HepG2 (cell line): ENCODE measurements at regions not wholly inside any gene's neighbourhood (a gene's known extent, or its start where the extent isn't known, plus 50 kb on each side); places are given as distances from the start of the nearest gene placed in this dataset.

Source experiments
- ATAC-seq: fragments of 200-7000 bp; cut with Tn5 transposase; 3 replicates; pipeline ENCODE4 v1.9.1; 2020; ENCODE audit warnings: mild to moderate bottlenecking, moderate library complexity
- BruUV-seq: library from RNA; stranded (reverse); fragments of 400-500 nt; replicated peaks from 2 replicates; lab custom pipeline; 2021; lab: Mats Ljungman, UMichigan
- CTCF ChIA-PET: fragments of 300-600 bp; formaldehyde crosslinking; extraction: SDS; loops from one replicate; lab custom pipeline; 2021; ENCODE audit warnings: low total read pairs, inconsistent platforms, low intra/inter-chr PET ratio; lab: Yijun Ruan, JAX
- POLR2A ChIA-PET: fragments of 350-600 bp; sonication (Branson Sonifier 250); formaldehyde crosslinking; loops from one replicate; lab custom pipeline; 2020; ENCODE audit warnings: antibody characterized with exemption, inconsistent platforms; lab: Yijun Ruan, JAX
- DNase-seq: peaks from one replicate; pipeline ENCODE4 v3.0.0-alpha.2; 2015; ENCODE audit warnings: low spot score
- FAIRE-seq: peaks from 3 replicates; lab custom pipeline; 2011; peaks lifted over from hg19 to GRCh38; lab: Jason Lieb, UNC
- H2AFZ ChIP-seq: one replicate; pipeline ENCODE4 v1.6.1; 2011; ENCODE audit warnings: low read length, inconsistent platforms
- H3K27ac ChIP-seq: fragments of 300-600 bp; 3 replicates; pipeline ENCODE4 v1.8.0; 2011; ENCODE audit warnings: mixed run types, mild to moderate bottlenecking, mixed read lengths, low read length, inconsistent platforms; ENCODE audit not compliant: insufficient read depth; ENCODE audit errors: extremely low read length
- H3K27me3 ChIP-seq, 2 experiments: fragments of 200-600 bp in 1 of 2; 2 replicates in 1 of 2; 3 replicates in 1 of 2; pipeline versions ENCODE4 v1.6.0 to v1.8.0; 2011; ENCODE audit warnings: low read length in 2 of 2, mild to moderate bottlenecking in 2 of 2, moderate library complexity in 2 of 2, inconsistent platforms in 1 of 2; ENCODE audit not compliant: insufficient read depth in 2 of 2, control insufficient read depth in 1 of 2
- H3K36me3 ChIP-seq, 2 experiments: fragments of 200-600 bp in 1 of 2; replicated peaks in 1 of 2; 2 replicates in 1 of 2; 3 replicates in 1 of 2; pipeline versions ENCODE4 v1.5.1 to v1.8.0; 2011; ENCODE audit warnings: low read length in 2 of 2, inconsistent platforms in 1 of 2; ENCODE audit not compliant: insufficient read depth in 2 of 2, control insufficient read depth in 1 of 2
- H3K4me1 ChIP-seq: 2 replicates; pipeline ENCODE4 v1.5.1; 2012; ENCODE audit warnings: low read length, inconsistent platforms; ENCODE audit not compliant: insufficient read depth
- H3K4me2 ChIP-seq: 2 replicates; pipeline ENCODE4 v1.6.0; 2011; ENCODE audit warnings: low read depth, low read length, inconsistent platforms
- H3K4me3 ChIP-seq, 3 experiments: fragments of 200-600 bp in 1 of 3; sonication (generic), shearing (Covaris generic) in 1 of 3; replicated peaks in 1 of 3; 2 replicates each; pipeline ENCODE4 v1.5.1; 2011 to 2016; ENCODE audit warnings: low read length in 3 of 3, inconsistent platforms in 2 of 3, low read depth in 2 of 3, mild to moderate bottlenecking in 2 of 3, control low read depth in 1 of 3, mixed read lengths in 1 of 3; ENCODE audit not compliant: insufficient read depth in 1 of 3
- H3K79me2 ChIP-seq: one replicate; pipeline ENCODE4 v1.6.1; 2011; ENCODE audit warnings: low read length, inconsistent platforms; ENCODE audit not compliant: insufficient read depth
- H3K9ac ChIP-seq: 2 replicates; pipeline ENCODE4 v1.6.0; 2011; ENCODE audit warnings: mild to moderate bottlenecking, low read depth, low read length, inconsistent platforms; ENCODE audit not compliant: insufficient read depth
- H3K9me3 ChIP-seq: 2 replicates; pipeline ENCODE4 v1.5.1; 2012; ENCODE audit warnings: mild to moderate bottlenecking, low read length
- H4K20me1 ChIP-seq: 2 replicates; pipeline ENCODE4 v1.6.0; 2011; ENCODE audit warnings: inconsistent platforms, mild to moderate bottlenecking, low read length, moderate library complexity; ENCODE audit not compliant: insufficient read depth
- CENPX ChIP-seq: sonication (generic); formaldehyde crosslinking; IDR thresholded peaks from 2 replicates; pipeline ENCODE4 v1.9.0; 2021; ENCODE audit warnings: mild to moderate bottlenecking, missing genetic modification reagents, moderate library complexity
- CSRNP1 ChIP-seq: sonication (generic); formaldehyde crosslinking; IDR thresholded peaks from 2 replicates; pipeline ENCODE4 v1.8.1; 2023; ENCODE audit warnings: mild to moderate bottlenecking, missing genetic modification reagents
- ETV6 ChIP-seq: sonication (generic); formaldehyde crosslinking; conservative IDR thresholded peaks from 2 replicates; pipeline ENCODE4 v1.4.0; 2020; ENCODE audit warnings: missing genetic modification reagents
- GFI1 ChIP-seq: sonication (generic); formaldehyde crosslinking; IDR thresholded peaks from 2 replicates; pipeline ENCODE4 v1.5.0; 2020; ENCODE audit warnings: missing genetic modification reagents, mild to moderate bottlenecking, borderline replicate concordance
- GMEB2 ChIP-seq: IDR thresholded peaks from 2 replicates; pipeline ENCODE4 v1.6.1; 2016; ENCODE audit warnings: missing biosample characterization, missing genetic modification reagents, low read depth
- HMGXB4 ChIP-seq, 2 experiments: sonication (generic) in 1 of 2; formaldehyde crosslinking in 1 of 2; IDR thresholded peaks; 2 replicates each; pipeline versions ENCODE4 v1.4.0 to v1.6.1; 2018 to 2020; ENCODE audit warnings: missing genetic modification reagents in 2 of 2, borderline replicate concordance in 1 of 2, low read depth in 1 of 2, mild to moderate bottlenecking in 1 of 2, missing biosample characterization in 1 of 2
- PHF21A ChIP-seq: sonication (generic); formaldehyde crosslinking; IDR thresholded peaks from 2 replicates; pipeline ENCODE4 v1.5.0; 2020; ENCODE audit warnings: mild to moderate bottlenecking, missing genetic modification reagents
- SAFB2 ChIP-seq: sonication (generic); formaldehyde crosslinking; IDR thresholded peaks from 2 replicates; pipeline ENCODE4 v1.5.1; 2020; ENCODE audit warnings: missing genetic modification reagents, low read depth, mild to moderate bottlenecking, borderline replicate concordance
- TBP ChIP-seq: sonication (generic); formaldehyde crosslinking; IDR thresholded peaks from 2 replicates; pipeline ENCODE4 v1.5.0; 2020; ENCODE audit warnings: missing genetic modification reagents
- TCF7L2 ChIP-seq: IDR thresholded peaks from 2 replicates; pipeline ENCODE4 v1.6.1; 2011; ENCODE audit warnings: mild to moderate bottlenecking, low read depth, low read length, moderate library complexity
- ZNF207 ChIP-seq: fragments of 450-650 bp; IDR thresholded peaks from 2 replicates; pipeline ENCODE4 v1.6.1; 2016; ENCODE audit warnings: antibody characterized with exemption, borderline replicate concordance
- ZNF282 ChIP-seq: fragments of 450-650 bp; IDR thresholded peaks from 2 replicates; pipeline ENCODE4 v1.6.1; 2018; ENCODE audit not compliant: partially characterized antibody
- ZNF598 ChIP-seq: sonication (generic); formaldehyde crosslinking; IDR thresholded peaks from 2 replicates; pipeline ENCODE4 v1.5.1; 2020; ENCODE audit warnings: mild to moderate bottlenecking, missing genetic modification reagents, borderline replicate concordance
- ZNF703 ChIP-seq: sonication (generic); formaldehyde crosslinking; IDR thresholded peaks from 2 replicates; pipeline ENCODE4 v1.5.1; 2020; ENCODE audit warnings: missing genetic modification reagents, mild to moderate bottlenecking, moderate library complexity, borderline replicate concordance
- ZNF749 ChIP-seq: sonication (generic); formaldehyde crosslinking; IDR thresholded peaks from 2 replicates; pipeline ENCODE4 v1.8.0; 2022; ENCODE audit warnings: mild to moderate bottlenecking, missing genetic modification reagents, moderate library complexity, borderline replicate concordance
- ZSCAN25 ChIP-seq: sonication (generic); formaldehyde crosslinking; IDR thresholded peaks from 2 replicates; pipeline ENCODE4 v1.8.0; 2022; ENCODE audit warnings: mild to moderate bottlenecking, missing genetic modification reagents
- WGBS: methylation state at CpG from one replicate; pipeline ENCODE4 v1.1.6; 2017; ENCODE audit warnings: low lambda C conversion rate; 5-methylcytosine and 5-hydroxymethylcytosine counted together
- in situ Hi-C: cut with HindIII; loops from 2 replicates; pipeline ENCODE4 v1.10.0; 2017; ENCODE audit warnings: low pct_unique_long_range_greater_than_20kb; ENCODE audit not compliant: extremely low pct_ligation_motif_present
- intact Hi-C: fragments of 100-400 bp; cut with micrococcal nuclease; formaldehyde crosslinking; loops from one replicate; pipeline ENCODE4 v1.10.0; 2022; ENCODE audit not compliant: unreplicated experiment
- TF ChIP-seq, protein P1 (sequence below): sonication (generic); formaldehyde crosslinking; conservative IDR thresholded peaks from 2 replicates; pipeline ENCODE4 v1.8.0; 2022; ENCODE audit warnings: mild to moderate bottlenecking, moderate library complexity, missing genetic modification reagents

GRCh38 chr3:76501315-76501714 lies 538.6 kb upstream of the ROBO2 start:
- in situ Hi-C loops: no loop called here
- Histone ChIP-seq H3K27ac (no peak overlapping the region), H3K27me3 (no peaks in the 10 kb centered on the region), H3K4me1 (no peaks in the 10 kb centered on the region), H3K36me3 (no peaks in the 10 kb centered on the region), H3K4me2 (no peak overlapping the region), H3K9ac (no peak overlapping the region), H3K4me3 (no peak overlapping the region), H3K9me3 (no peaks in the 10 kb centered on the region), H3K79me2 (no peaks in the 10 kb centered on the region), H2AFZ (no peak overlapping the region), H4K20me1 (no peaks in the 10 kb centered on the region)
- FAIRE-seq (no peak), DNase-seq (no peak), ATAC-seq (no peak)
- no TSS peak for BruUV-seq
- CTCF ChIA-PET: no interaction called here
- TF ChIP-seq ZNF282 (no peak), ZNF703 (CRISPR knock-in tag) (no peak), CSRNP1 (CRISPR knock-in tag) (no peak), TBP (CRISPR knock-in tag) (no peak), ZNF749 (CRISPR knock-in tag) (no peak), TCF7L2 (no peak), ETV6 (CRISPR knock-in tag) (no peak), PHF21A (no peak), ZNF207 (no peak), GMEB2 (CRISPR knock-in tag) (no peak), ZSCAN25 (no peak), CENPX (CRISPR knock-in tag) (no peak), HMGXB4 (CRISPR knock-in tag; IDR thresholded peaks at IDR 0.05; ENCODE audit: borderline replicate concordance in 1 of 2, low read depth in 1 of 2) (no peak), ZNF598 (CRISPR knock-in tag) (no peak), GFI1 (CRISPR knock-in tag) (no peak), SAFB2 (CRISPR knock-in tag) (no peak)
- TF ChIP-seq, protein P1, sequence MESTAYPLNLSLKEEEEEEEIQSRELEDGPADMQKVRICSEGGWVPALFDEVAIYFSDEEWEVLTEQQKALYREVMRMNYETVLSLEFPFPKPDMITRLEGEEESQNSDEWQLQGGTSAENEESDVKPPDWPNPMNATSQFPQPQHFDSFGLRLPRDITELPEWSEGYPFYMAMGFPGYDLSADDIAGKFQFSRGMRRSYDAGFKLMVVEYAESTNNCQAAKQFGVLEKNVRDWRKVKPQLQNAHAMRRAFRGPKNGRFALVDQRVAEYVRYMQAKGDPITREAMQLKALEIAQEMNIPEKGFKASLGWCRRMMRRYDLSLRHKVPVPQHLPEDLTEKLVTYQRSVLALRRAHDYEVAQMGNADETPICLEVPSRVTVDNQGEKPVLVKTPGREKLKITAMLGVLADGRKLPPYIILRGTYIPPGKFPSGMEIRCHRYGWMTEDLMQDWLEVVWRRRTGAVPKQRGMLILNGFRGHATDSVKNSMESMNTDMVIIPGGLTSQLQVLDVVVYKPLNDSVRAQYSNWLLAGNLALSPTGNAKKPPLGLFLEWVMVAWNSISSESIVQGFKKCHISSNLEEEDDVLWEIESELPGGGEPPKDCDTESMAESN (CRISPR knock-in tag): no peak
- POLR2A ChIA-PET: no interaction called here
- 0% methylated on average over 1 of the region's 1 CpG for WGBS
- intact Hi-C loops: no loop called here
